HepG2 (cell line): ENCODE measurements at regions not wholly inside any gene's neighbourhood (a gene's known extent, or its start where the extent isn't known, plus 50 kb on each side); places are given as distances from the start of the nearest gene placed in this dataset.

ENCODE experiments used
- ATAC-seq: fragments of 200-7000 bp; cut with Tn5 transposase; 3 replicates; pipeline ENCODE4 v1.9.1; 2020; ENCODE audit warnings: mild to moderate bottlenecking, moderate library complexity
- BruUV-seq: library from RNA; stranded (reverse); fragments of 400-500 nt; replicated peaks from 2 replicates; lab custom pipeline; 2021; lab: Mats Ljungman, UMichigan
- CTCF ChIA-PET: fragments of 300-600 bp; formaldehyde crosslinking; extraction: SDS; loops from one replicate; lab custom pipeline; 2021; ENCODE audit warnings: low total read pairs, inconsistent platforms, low intra/inter-chr PET ratio; lab: Yijun Ruan, JAX
- POLR2A ChIA-PET: fragments of 350-600 bp; sonication (Branson Sonifier 250); formaldehyde crosslinking; loops from one replicate; lab custom pipeline; 2020; ENCODE audit warnings: antibody characterized with exemption, inconsistent platforms; lab: Yijun Ruan, JAX
- DNase-seq: peaks from one replicate; pipeline ENCODE4 v3.0.0-alpha.2; 2015; ENCODE audit warnings: low spot score
- FAIRE-seq: peaks from 3 replicates; lab custom pipeline; 2011; peaks lifted over from hg19 to GRCh38; lab: Jason Lieb, UNC
- H2AFZ ChIP-seq: one replicate; pipeline ENCODE4 v1.6.1; 2011; ENCODE audit warnings: low read length, inconsistent platforms
- H3K27ac ChIP-seq: fragments of 300-600 bp; 3 replicates; pipeline ENCODE4 v1.8.0; 2011; ENCODE audit warnings: mixed run types, mild to moderate bottlenecking, mixed read lengths, low read length, inconsistent platforms; ENCODE audit not compliant: insufficient read depth; ENCODE audit errors: extremely low read length
- H3K27me3 ChIP-seq, 2 experiments: fragments of 200-600 bp in 1 of 2; 2 replicates in 1 of 2; 3 replicates in 1 of 2; pipeline versions ENCODE4 v1.6.0 to v1.8.0; 2011; ENCODE audit warnings: low read length in 2 of 2, mild to moderate bottlenecking in 2 of 2, moderate library complexity in 2 of 2, inconsistent platforms in 1 of 2; ENCODE audit not compliant: insufficient read depth in 2 of 2, control insufficient read depth in 1 of 2
- H3K36me3 ChIP-seq, 2 experiments: fragments of 200-600 bp in 1 of 2; replicated peaks in 1 of 2; 2 replicates in 1 of 2; 3 replicates in 1 of 2; pipeline versions ENCODE4 v1.5.1 to v1.8.0; 2011; ENCODE audit warnings: low read length in 2 of 2, inconsistent platforms in 1 of 2; ENCODE audit not compliant: insufficient read depth in 2 of 2, control insufficient read depth in 1 of 2
- H3K4me1 ChIP-seq: 2 replicates; pipeline ENCODE4 v1.5.1; 2012; ENCODE audit warnings: low read length, inconsistent platforms; ENCODE audit not compliant: insufficient read depth
- H3K4me2 ChIP-seq: 2 replicates; pipeline ENCODE4 v1.6.0; 2011; ENCODE audit warnings: low read depth, low read length, inconsistent platforms
- H3K4me3 ChIP-seq, 3 experiments: fragments of 200-600 bp in 1 of 3; sonication (generic), shearing (Covaris generic) in 1 of 3; replicated peaks in 1 of 3; 2 replicates each; pipeline ENCODE4 v1.5.1; 2011 to 2016; ENCODE audit warnings: low read length in 3 of 3, inconsistent platforms in 2 of 3, low read depth in 2 of 3, mild to moderate bottlenecking in 2 of 3, control low read depth in 1 of 3, mixed read lengths in 1 of 3; ENCODE audit not compliant: insufficient read depth in 1 of 3
- H3K79me2 ChIP-seq: one replicate; pipeline ENCODE4 v1.6.1; 2011; ENCODE audit warnings: low read length, inconsistent platforms; ENCODE audit not compliant: insufficient read depth
- H3K9ac ChIP-seq: 2 replicates; pipeline ENCODE4 v1.6.0; 2011; ENCODE audit warnings: mild to moderate bottlenecking, low read depth, low read length, inconsistent platforms; ENCODE audit not compliant: insufficient read depth
- H3K9me3 ChIP-seq: 2 replicates; pipeline ENCODE4 v1.5.1; 2012; ENCODE audit warnings: mild to moderate bottlenecking, low read length
- H4K20me1 ChIP-seq: 2 replicates; pipeline ENCODE4 v1.6.0; 2011; ENCODE audit warnings: inconsistent platforms, mild to moderate bottlenecking, low read length, moderate library complexity; ENCODE audit not compliant: insufficient read depth
- ELF4 ChIP-seq: sonication (generic); formaldehyde crosslinking; IDR thresholded peaks from 2 replicates; pipeline ENCODE4 v1.5.0; 2020; ENCODE audit warnings: missing genetic modification reagents, mild to moderate bottlenecking, moderate library complexity, borderline replicate concordance
- HNRNPL ChIP-seq: fragments of 200-400 bp; formaldehyde crosslinking; IDR thresholded peaks from 2 replicates; pipeline ENCODE4 v1.6.1; 2017; ENCODE audit warnings: mild to moderate bottlenecking, low read depth, low read length
- RBFOX2 ChIP-seq: fragments of 200-400 bp; formaldehyde crosslinking; IDR thresholded peaks from 2 replicates; pipeline ENCODE4 v1.6.1; 2017; ENCODE audit warnings: low read depth, mild to moderate bottlenecking, low read length
- SOX6 ChIP-seq, 2 experiments: fragments of 450-650 bp in 1 of 2; sonication (generic) in 1 of 2; formaldehyde crosslinking in 1 of 2; IDR thresholded peaks; 2 replicates each; pipeline versions ENCODE4 v1.4.0 to v1.6.1; 2017 to 2020; ENCODE audit warnings: antibody characterized with exemption in 1 of 2, mild to moderate bottlenecking in 1 of 2, missing genetic modification reagents in 1 of 2
- THYN1 ChIP-seq: sonication (generic); formaldehyde crosslinking; IDR thresholded peaks from 2 replicates; pipeline ENCODE4 v1.8.1; 2023; ENCODE audit warnings: low read depth, mild to moderate bottlenecking, moderate library complexity, missing genetic modification reagents, borderline replicate concordance
- ZNF121 ChIP-seq: sonication (generic); formaldehyde crosslinking; IDR thresholded peaks from 2 replicates; pipeline ENCODE4 v1.5.0; 2020; ENCODE audit warnings: mild to moderate bottlenecking, missing genetic modification reagents
- ZNF629 ChIP-seq: sonication (generic); formaldehyde crosslinking; conservative IDR thresholded peaks from 2 replicates; pipeline ENCODE4 v1.5.0; 2020; ENCODE audit warnings: missing genetic modification reagents
- WGBS: methylation state at CpG from one replicate; pipeline ENCODE4 v1.1.6; 2017; ENCODE audit warnings: low lambda C conversion rate; 5-methylcytosine and 5-hydroxymethylcytosine counted together
- in situ Hi-C: cut with HindIII; loops from 2 replicates; pipeline ENCODE4 v1.10.0; 2017; ENCODE audit warnings: low pct_unique_long_range_greater_than_20kb; ENCODE audit not compliant: extremely low pct_ligation_motif_present
- intact Hi-C: fragments of 100-400 bp; cut with micrococcal nuclease; formaldehyde crosslinking; loops from one replicate; pipeline ENCODE4 v1.10.0; 2022; ENCODE audit not compliant: unreplicated experiment
- TF ChIP-seq, protein P1 (sequence below), 2 experiments: fragments of 450-650 bp in 1 of 2; sonication (generic) in 1 of 2; formaldehyde crosslinking; IDR thresholded peaks; 2 replicates each; pipeline versions ENCODE4 v1.5.0 to v1.8.0; 2020 to 2022; ENCODE audit warnings: mild to moderate bottlenecking in 1 of 2, missing genetic modification reagents in 1 of 2

DNA sequence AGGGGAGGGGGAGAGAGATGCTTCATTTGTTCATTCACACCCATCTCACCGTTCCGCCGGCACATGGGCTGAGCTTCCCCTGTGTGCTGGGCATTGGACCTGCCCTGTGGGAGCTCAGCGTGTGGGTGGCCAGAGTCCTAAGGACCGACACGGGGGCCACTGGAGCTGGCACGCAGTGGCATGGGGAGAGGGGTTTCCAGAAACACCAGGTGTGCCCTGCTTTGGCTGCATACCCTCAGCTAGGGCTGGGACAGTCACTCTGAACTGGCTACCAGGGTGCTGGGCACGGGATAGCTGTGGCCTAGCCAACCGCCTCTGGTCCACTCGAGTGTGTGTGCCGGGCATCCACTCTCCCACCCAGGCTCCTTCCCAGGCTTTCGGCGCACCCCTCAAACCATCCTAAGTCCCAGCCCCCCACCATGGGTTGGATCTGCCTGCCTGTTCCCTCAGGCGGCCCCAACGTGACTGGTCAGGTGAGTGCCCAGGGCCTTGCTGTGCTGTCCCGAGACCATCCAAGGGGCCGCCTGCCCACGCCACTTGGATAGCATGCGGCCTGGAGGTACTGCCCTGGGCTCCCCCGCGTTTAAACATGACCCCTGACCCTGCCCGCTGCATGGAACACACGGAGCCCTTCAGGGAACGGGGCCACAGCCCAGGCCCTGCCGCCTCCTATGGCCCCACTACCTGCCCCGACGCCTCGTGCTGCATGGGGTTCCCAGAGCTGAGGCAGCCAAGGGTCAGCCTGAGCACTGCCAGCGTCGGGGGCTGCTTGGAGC lies 51.6 kb upstream of the LINC01488 start:
- FAIRE-seq = no peak
- Histone ChIP-seq H3K27me3 (no peaks in the 10 kb centered on the region), H3K9ac (no peak overlapping the region), H3K79me2 (no peaks in the 10 kb centered on the region), H3K4me1 (peaks cover 81% of the 10 kb centered on the region), H3K27ac (no peak overlapping the region), H4K20me1 (no peaks in the 10 kb centered on the region), H2AFZ (no peak overlapping the region), H3K36me3 (no peaks in the 10 kb centered on the region), H3K4me3 (no peak overlapping the region), H3K9me3 (peaks cover 1% of the 10 kb centered on the region), H3K4me2 (no peak overlapping the region)
- in situ Hi-C loops (loop anchor here (5.0 to 25.0 kb wide), 2 partner anchors 138 to 207 kb away; partner anchors contain the start of genes CCND1 and MYEOV), intact Hi-C loops (loop anchor here (5.0 kb wide), 1 partner anchor 308 kb away; no protein-coding TSS in a partner anchor)
- no TSS peak for BruUV-seq
- ChIA-PET POLR2A (no interaction called here), CTCF (no interaction called here)
- DNase-seq = no peak
- TF ChIP-seq ZNF121 (peak; percentile 76), SOX6 (IDR thresholded peaks at IDR 0.05) (no peak), SOX6 (CRISPR knock-in tag; IDR thresholded peaks at IDR 0.05) (no peak), HNRNPL (0 out of 2 replicates have a peak, but pooled peaks have one; percentile 31)
- WGBS = 89% methylated on average over 13 of the region's 30 CpGs
- no peak for ATAC-seq

DNA sequence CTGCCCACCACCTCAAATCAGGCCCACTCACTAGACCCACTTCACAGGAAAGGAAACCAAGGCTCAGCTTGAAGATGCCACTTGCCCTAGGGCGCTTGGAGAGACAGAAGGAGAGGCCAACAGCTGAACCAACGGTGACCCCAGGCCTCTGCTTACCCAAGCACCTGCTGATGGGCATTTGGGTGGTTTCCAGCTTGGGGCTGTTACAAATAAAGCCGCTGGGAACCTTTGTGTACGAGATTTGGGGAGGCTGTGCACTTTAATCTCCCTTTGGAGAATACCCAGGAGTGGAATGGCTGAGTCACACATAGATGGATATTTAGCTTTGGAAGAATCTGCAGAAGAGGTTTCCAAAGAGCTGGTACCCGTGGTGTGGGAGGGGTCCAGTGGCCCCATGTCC lies 50.9 kb upstream of the LINC01488 start:
- ATAC-seq = no peak
- in situ Hi-C loops = loop anchor here (5.0 to 25.0 kb wide), 2 partner anchors 138 to 207 kb away; partner anchors contain the start of genes CCND1 and MYEOV
- Histone ChIP-seq H3K4me2 (no peak overlapping the region), H3K9me3 (no peaks in the 10 kb centered on the region), H3K27ac (no peak overlapping the region), H3K27me3 (no peaks in the 10 kb centered on the region), H2AFZ (no peak overlapping the region), H3K36me3 (no peaks in the 10 kb centered on the region), H3K4me1 (peaks cover 84% of the 10 kb centered on the region), H3K79me2 (no peaks in the 10 kb centered on the region), H3K9ac (no peak overlapping the region), H4K20me1 (no peaks in the 10 kb centered on the region), H3K4me3 (no peak overlapping the region)
- CTCF ChIA-PET = no interaction called here
- intact Hi-C loops = no loop called here
- POLR2A ChIA-PET = no interaction called here
- TF ChIP-seq, protein P1, sequence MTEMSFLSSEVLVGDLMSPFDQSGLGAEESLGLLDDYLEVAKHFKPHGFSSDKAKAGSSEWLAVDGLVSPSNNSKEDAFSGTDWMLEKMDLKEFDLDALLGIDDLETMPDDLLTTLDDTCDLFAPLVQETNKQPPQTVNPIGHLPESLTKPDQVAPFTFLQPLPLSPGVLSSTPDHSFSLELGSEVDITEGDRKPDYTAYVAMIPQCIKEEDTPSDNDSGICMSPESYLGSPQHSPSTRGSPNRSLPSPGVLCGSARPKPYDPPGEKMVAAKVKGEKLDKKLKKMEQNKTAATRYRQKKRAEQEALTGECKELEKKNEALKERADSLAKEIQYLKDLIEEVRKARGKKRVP (CRISPR knock-in tag; IDR thresholded peaks at IDR 0.05) = no peak
- no peak for TF ChIP-seq RBFOX2
- TF ChIP-seq ELF4 = no peak
- TF ChIP-seq ZNF629 (CRISPR knock-in tag) = peak; percentile 39; the same call in 1 of the 2 replicates
- no peak for TF ChIP-seq THYN1 (CRISPR knock-in tag)
- TF ChIP-seq HNRNPL = 0 out of 2 replicates have a peak, but pooled peaks have one; percentile 6
- TF ChIP-seq SOX6 (IDR thresholded peaks at IDR 0.05) = no peak
- TF ChIP-seq SOX6 (CRISPR knock-in tag; IDR thresholded peaks at IDR 0.05) = no peak
- peak; percentile 37 for DNase-seq
- WGBS = 18% methylated on average over 3 of the region's 5 CpGs
- FAIRE-seq = no peak
- no TSS peak for BruUV-seq
